ENCODE measurements at regions not wholly inside any gene's neighbourhood (a gene's known extent, or its start where the extent isn't known, plus 50 kb on each side); places are given as distances from the start of the nearest gene placed in this dataset.

DNA sequence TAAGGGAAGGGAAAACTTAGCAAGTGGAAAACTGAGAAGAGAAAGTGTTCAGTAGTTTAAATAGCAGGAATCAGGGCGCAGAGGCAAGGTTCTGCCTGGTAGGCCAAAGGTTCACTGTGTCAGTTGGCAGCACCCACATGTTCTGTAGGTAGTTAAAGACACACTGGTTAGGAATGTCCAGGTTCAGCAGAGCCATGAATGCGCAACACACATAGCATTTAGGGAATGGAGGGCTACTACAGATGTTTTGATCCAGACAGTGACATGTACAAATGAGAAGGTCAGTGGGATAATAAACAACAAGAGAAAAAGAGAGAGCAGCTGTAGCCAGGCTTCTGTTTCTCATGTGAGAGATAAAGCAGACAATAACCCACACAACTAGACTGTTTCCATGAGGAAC is 56.2 kb upstream of the ARHGAP42 start (continued):
- TF ChIP-seq MTA1 (CRISPR knock-in tag; IDR thresholded peaks at IDR 0.05; ENCODE audit: borderline replicate concordance) (no peak), ZNF451 (CRISPR knock-in tag; IDR thresholded peaks at IDR 0.05) (no peak), NFE2L1 (CRISPR knock-in tag; IDR thresholded peaks at IDR 0.05; ENCODE audit: borderline replicate concordance) (no peak)

DNA sequence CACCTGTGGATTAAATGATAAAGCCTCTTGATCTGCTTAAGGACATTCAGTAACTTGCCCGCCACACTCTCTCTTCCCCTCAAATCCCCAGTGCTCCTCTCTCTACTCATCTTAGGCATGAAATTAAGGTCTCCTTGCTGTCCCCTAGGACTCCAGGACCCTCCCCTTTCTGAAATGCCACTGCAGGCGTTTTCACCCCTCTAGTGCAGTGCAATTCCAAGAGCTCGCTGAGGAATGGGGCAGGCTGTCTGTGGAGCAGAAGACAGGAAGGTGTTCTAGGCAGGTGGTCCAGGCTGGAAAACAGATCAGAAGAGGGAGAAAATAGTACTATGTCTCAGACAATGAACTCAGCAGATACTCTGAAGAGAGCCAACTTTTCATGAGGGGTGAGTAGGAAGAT is 55.8 kb upstream of the ARHGAP42 start:
- H3K9ac ChIP-seq (ENCODE audit: insufficient read depth, low read depth, low read length) = no peak overlapping the region
- no peak overlapping the region for H3K27ac ChIP-seq (ENCODE audit: extremely low read length, insufficient read depth, low read length)

More for the DNA sequence above, 55.8 kb upstream of the ARHGAP42 start:
- Histone ChIP-seq H3K79me2 (ENCODE audit: insufficient read depth, low read length) (no peaks in the 10 kb centered on the region), H3K4me2 (ENCODE audit: low read depth, low read length) (no peak overlapping the region), H3K4me1 (ENCODE audit: insufficient read depth, low read length) (peaks cover 10% of the 10 kb centered on the region), H3K9me3 (ENCODE audit: low read length) (no peaks in the 10 kb centered on the region), H3K36me3 (replicated peaks in 1 of 2; ENCODE audit: control insufficient read depth in 1 of 2, insufficient read depth in 2 of 2, low read length in 2 of 2) (no peaks in the 10 kb centered on the region), H2AFZ (ENCODE audit: low read length) (no peak overlapping the region), H3K27me3 (ENCODE audit: control insufficient read depth in 1 of 2, insufficient read depth in 2 of 2, low read length in 2 of 2) (no peaks in the 10 kb centered on the region), H4K20me1 (ENCODE audit: insufficient read depth, low read length) (no peaks in the 10 kb centered on the region), H3K4me3 (replicated peaks in 1 of 3; ENCODE audit: insufficient read depth in 1 of 3, low read depth in 2 of 3, low read length in 3 of 3) (no peak overlapping the region)
- WGBS (ENCODE audit: low lambda C conversion rate) = 46% methylated on average over 3 of the region's 3 CpGs
- POLR2A ChIA-PET = no interaction called here
- ATAC-seq = no peak
- BruUV-seq (replicated peaks) = no TSS peak
- CTCF ChIA-PET (ENCODE audit: low intra/inter-chr PET ratio, low total read pairs) = no interaction called here
- in situ Hi-C loops (cut with HindIII; ENCODE audit: extremely low pct_ligation_motif_present, low pct_unique_long_range_greater_than_20kb) (no loop called here), intact Hi-C loops (cut with micrococcal nuclease; ENCODE audit: unreplicated experiment) (no loop called here)
- FAIRE-seq = no peak
- TF ChIP-seq ZNF343 (CRISPR knock-in tag; IDR thresholded peaks at IDR 0.05) (no peak), SRY (CRISPR knock-in tag; IDR thresholded peaks at IDR 0.05) (no peak), ZNF576 (CRISPR knock-in tag; IDR thresholded peaks at IDR 0.05) (no peak), ZFP36L2 (CRISPR knock-in tag; IDR thresholded peaks at IDR 0.05) (no peak), ZNF234 (CRISPR knock-in tag; conservative IDR thresholded peaks at IDR 0.05) (no peak), PHF5A (CRISPR knock-in tag; IDR thresholded peaks at IDR 0.05; ENCODE audit: low read depth, unreplicated experiment) (no peak), ZNF263 (CRISPR knock-in tag; IDR thresholded peaks at IDR 0.05) (no peak), SNAI1 (CRISPR knock-in tag; IDR thresholded peaks at IDR 0.05; ENCODE audit: borderline replicate concordance) (no peak), WIZ (CRISPR knock-in tag; IDR thresholded peaks at IDR 0.05) (no peak), TBP (CRISPR knock-in tag; IDR thresholded peaks at IDR 0.05) (no peak), PITX1 (CRISPR knock-in tag; IDR thresholded peaks at IDR 0.05) (no peak)
- TF ChIP-seq, protein P1, sequence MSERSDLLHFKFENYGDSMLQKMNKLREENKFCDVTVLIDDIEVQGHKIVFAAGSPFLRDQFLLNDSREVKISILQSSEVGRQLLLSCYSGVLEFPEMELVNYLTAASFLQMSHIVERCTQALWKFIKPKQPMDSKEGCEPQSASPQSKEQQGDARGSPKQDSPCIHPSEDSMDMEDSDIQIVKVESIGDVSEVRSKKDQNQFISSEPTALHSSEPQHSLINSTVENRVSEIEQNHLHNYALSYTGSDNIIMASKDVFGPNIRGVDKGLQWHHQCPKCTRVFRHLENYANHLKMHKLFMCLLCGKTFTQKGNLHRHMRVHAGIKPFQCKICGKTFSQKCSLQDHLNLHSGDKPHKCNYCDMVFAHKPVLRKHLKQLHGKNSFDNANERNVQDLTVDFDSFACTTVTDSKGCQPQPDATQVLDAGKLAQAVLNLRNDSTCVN (CRISPR knock-in tag; IDR thresholded peaks at IDR 0.05; ENCODE audit: borderline replicate concordance) = no peak
- no peak for DNase-seq (ENCODE audit: low spot score)
